CD8-positive, alpha-beta memory T cell (primary cell): ENCODE measurements at regions not wholly inside any gene's neighbourhood (a gene's known extent, or its start where the extent isn't known, plus 50 kb on each side); places are given as distances from the start of the nearest gene placed in this dataset.

Source experiments
- CTCF ChIA-PET: fragments of 350-600 bp; sonication (Branson Sonifier 250); formaldehyde crosslinking; loops from one replicate; lab custom pipeline; 2021; ENCODE audit warnings: antibody characterized with exemption; lab: Charles Lee
- POLR2A ChIA-PET: fragments of 350-600 bp; sonication (Branson Sonifier 250); formaldehyde crosslinking; loops from one replicate; lab custom pipeline; 2021; ENCODE audit warnings: antibody characterized with exemption; lab: Charles Lee
- DNase-seq, 5 donors: peaks; one replicate each; pipeline versions ENCODE4 v3.0.0 to v3.0.0-alpha.2; 2020 to 2022; ENCODE audit warnings: mixed read lengths in 1 of 5
- H3K27ac ChIP-seq: one replicate; pipeline ENCODE4 v1.7.0; 2013; ENCODE audit warnings: low read depth, mild to moderate bottlenecking, low read length, moderate library complexity
- H3K27me3 ChIP-seq: 2 replicates; pipeline ENCODE4 v1.7.0; 2013; ENCODE audit warnings: low read length, mild to moderate bottlenecking; ENCODE audit not compliant: insufficient read depth, poor library complexity, severe bottlenecking
- H3K36me3 ChIP-seq: 2 replicates; pipeline ENCODE4 v1.7.0; 2013; ENCODE audit warnings: mild to moderate bottlenecking, low read length, moderate library complexity; ENCODE audit not compliant: insufficient read depth
- H3K4me1 ChIP-seq: 2 replicates; pipeline ENCODE4 v1.7.0; 2013; ENCODE audit warnings: mild to moderate bottlenecking, low read length, moderate library complexity; ENCODE audit not compliant: insufficient read depth
- H3K4me3 ChIP-seq: 2 replicates; pipeline ENCODE4 v1.7.0; 2013; ENCODE audit warnings: mild to moderate bottlenecking, low read length
- H3K9me3 ChIP-seq: 2 replicates; pipeline ENCODE4 v1.7.0; 2013; ENCODE audit warnings: mild to moderate bottlenecking, low read length
- H3K27ac Mint-ChIP-seq, 8 donors: one replicate each; pipeline ENCODE4 v1.8.0; 2020 to 2021; ENCODE audit warnings: mixed read lengths in 8 of 8, mild to moderate bottlenecking in 6 of 8, inconsistent platforms in 3 of 8, moderate library complexity in 3 of 8
- H3K27me3 Mint-ChIP-seq, 2 donors: one replicate each; pipeline ENCODE4 v1.8.0; 2020 to 2021; ENCODE audit warnings: mixed read lengths in 2 of 2, mild to moderate bottlenecking in 1 of 2, moderate library complexity in 1 of 2
- H3K36me3 Mint-ChIP-seq, 3 donors: one replicate each; pipeline ENCODE4 v1.8.0; 2020 to 2021; ENCODE audit warnings: mixed read lengths in 3 of 3, inconsistent platforms in 1 of 3, mild to moderate bottlenecking in 1 of 3
- H3K4me1 Mint-ChIP-seq, 3 donors: one replicate each; pipeline ENCODE4 v1.8.0; 2020 to 2021; ENCODE audit warnings: mixed read lengths in 3 of 3, inconsistent platforms in 1 of 3, mild to moderate bottlenecking in 1 of 3
- H3K4me3 Mint-ChIP-seq, 7 donors: one replicate each; pipeline ENCODE4 v1.8.0; 2020 to 2021; ENCODE audit warnings: mixed read lengths in 7 of 7, mild to moderate bottlenecking in 6 of 7, moderate library complexity in 4 of 7, inconsistent platforms in 2 of 7
- H3K9me3 Mint-ChIP-seq, 5 donors: one replicate each; pipeline ENCODE4 v1.8.0; 2020 to 2022; ENCODE audit warnings: mixed read lengths in 5 of 5, mild to moderate bottlenecking in 3 of 5, moderate library complexity in 2 of 5, inconsistent platforms in 1 of 5

DNA sequence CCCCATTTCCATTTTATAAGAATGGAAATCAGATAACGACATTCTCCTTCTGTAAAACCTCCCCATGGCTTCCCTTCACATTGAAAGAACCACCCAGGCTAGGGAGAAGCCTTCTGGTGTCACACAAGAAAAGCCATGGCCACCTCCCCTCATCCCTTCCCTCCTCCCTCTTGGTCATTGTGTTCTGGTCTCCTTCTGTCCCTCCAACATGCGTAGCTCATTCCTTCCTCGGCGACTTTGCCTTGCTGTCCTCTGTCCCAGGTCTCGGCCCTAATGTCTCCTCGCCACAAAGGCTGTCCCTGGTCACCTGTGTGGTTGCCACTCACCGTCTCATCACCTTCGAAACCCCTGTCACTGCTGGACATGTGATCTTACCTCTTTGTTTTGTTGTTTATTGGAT lies 193.9 kb downstream of the BCAS1 start:
- Mint-ChIP-seq H3K36me3 (peaks cover 0 to 2% (median 0%) of the 10 kb centered on the region in 3 donors), H3K27ac (peak overlapping the region in 5 of 8 donors; percentile 47 to 94 (median 72)), H3K27me3 (peaks cover 0 to 4% of the 10 kb centered on the region in 2 donors), H3K4me1 (peaks cover 33 to 71% (median 67%) of the 10 kb centered on the region in 3 donors), H3K9me3 (peaks cover 0 to 2% (median 0%) of the 10 kb centered on the region in 5 donors), H3K4me3 (peak overlapping the region in 1 of 7 donors; percentile 7)
- no peak for DNase-seq
- Histone ChIP-seq H3K27me3 (no peaks in the 10 kb centered on the region), H3K9me3 (no peaks in the 10 kb centered on the region), H3K36me3 (no peaks in the 10 kb centered on the region), H3K27ac (no peak overlapping the region), H3K4me1 (peaks cover 28% of the 10 kb centered on the region), H3K4me3 (no peak overlapping the region)
- CTCF ChIA-PET = no interaction called here
- POLR2A ChIA-PET = interaction anchor here (0.6 kb wide), 1 partner anchor 33 kb away, joined by 5 read pairs; no protein-coding TSS in a partner anchor

- Mint-ChIP-seq H3K4me3 (peak overlapping the region in 1 of 7 donors; percentile 29), H3K4me1 (peaks cover 37 to 75% (median 72%) of the 10 kb centered on the region in 3 donors), H3K27me3 (peaks cover 0 to 4% of the 10 kb centered on the region in 2 donors), H3K27ac (peak overlapping the region in 7 of 8 donors; percentile 5 to 84 (median 58)), H3K9me3 (peaks cover 0 to 2% (median 0%) of the 10 kb centered on the region in 5 donors), H3K36me3 (peaks cover 0 to 2% (median 0%) of the 10 kb centered on the region in 3 donors)
- CTCF ChIA-PET = no interaction called here
- H3K27ac ChIP-seq = no peak overlapping the region
- POLR2A ChIA-PET = no interaction called here
- DNase-seq = no peak
- H3K36me3 ChIP-seq = no peaks in the 10 kb centered on the region
- H3K4me3 ChIP-seq = no peak overlapping the region
- no peaks in the 10 kb centered on the region for H3K27me3 ChIP-seq
- no peaks in the 10 kb centered on the region for H3K9me3 ChIP-seq
- H3K4me1 ChIP-seq = peaks cover 38% of the 10 kb centered on the region
Observed at GRCh38 chr20:53875452-53875851, 194.9 kb downstream of the BCAS1 start.

GRCh38 chr20:53874706-53875105 lies 195.7 kb downstream of the BCAS1 start:
- no peak overlapping the region for H3K4me3 ChIP-seq
- Mint-ChIP-seq H3K27ac (peak overlapping the region in 6 of 8 donors; percentile 7 to 61 (median 44)), H3K9me3 (peaks cover 0 to 2% (median 0%) of the 10 kb centered on the region in 5 donors), H3K4me3 (no peak overlapping the region), H3K4me1 (peaks cover 43 to 75% (median 72%) of the 10 kb centered on the region in 3 donors), H3K36me3 (peaks cover 0 to 2% (median 0%) of the 10 kb centered on the region in 3 donors), H3K27me3 (peaks cover 0 to 4% of the 10 kb centered on the region in 2 donors)
- H3K9me3 ChIP-seq = no peaks in the 10 kb centered on the region
- POLR2A ChIA-PET = no interaction called here
- CTCF ChIA-PET = interaction anchor here (0.7 kb wide), 1 partner anchor 26 kb away, joined by 3 read pairs; no protein-coding TSS in a partner anchor
- no peak overlapping the region for H3K27ac ChIP-seq
- H3K27me3 ChIP-seq = no peaks in the 10 kb centered on the region
- H3K36me3 ChIP-seq = no peaks in the 10 kb centered on the region
- H3K4me1 ChIP-seq = peaks cover 45% of the 10 kb centered on the region
- DNase-seq = no peak

- peak overlapping the region in 4 of 8 donors; percentile 95 to 98 (median 97) for H3K27ac Mint-ChIP-seq
Observed at GRCh38 chr20:53874104-53874503, 196.3 kb downstream of the BCAS1 start.

DNA sequence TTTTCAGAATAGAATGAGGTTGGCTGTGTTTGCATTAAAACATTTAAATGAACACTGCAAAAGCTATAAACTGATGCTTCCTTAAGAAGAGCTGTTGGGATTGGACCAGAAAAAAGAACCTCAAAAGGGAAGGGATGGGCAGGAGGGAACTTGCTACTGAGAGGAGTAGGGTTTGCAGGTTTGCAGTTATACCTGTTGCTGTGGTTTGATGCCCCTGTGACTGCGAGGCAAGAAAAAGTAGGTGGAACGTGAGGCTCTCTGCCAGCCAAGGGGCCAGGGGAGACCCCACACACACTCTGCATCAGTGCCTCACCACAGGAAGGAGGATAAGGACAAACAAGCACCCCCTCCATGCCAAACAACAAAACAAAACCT lies 197.2 kb downstream of the BCAS1 start:
- ChIA-PET POLR2A (interaction anchor here (0.6 to 1.9 kb wide), 8 partner anchors 11 to 279 kb away, joined by 3 to 12 read pairs (median 6); no protein-coding TSS in a partner anchor), CTCF (interaction anchor here (1.3 to 2.5 kb wide), 8 partner anchors 11 to 295 kb away, joined by 3 to 20 read pairs (median 6); no protein-coding TSS in a partner anchor)
- peak overlapping the region; percentile 62 for H3K27ac ChIP-seq
- no peaks in the 10 kb centered on the region for H3K36me3 ChIP-seq
- H3K4me1 ChIP-seq = peaks cover 51% of the 10 kb centered on the region
- peak overlapping the region; percentile 90 to 99 (median 97) for H3K27ac Mint-ChIP-seq
- peaks cover 46 to 69% (median 69%) of the 10 kb centered on the region in 3 donors for H3K4me1 Mint-ChIP-seq
- no peaks in the 10 kb centered on the region for H3K27me3 ChIP-seq
- H3K4me3 ChIP-seq = peak overlapping the region; percentile 59
- H3K9me3 Mint-ChIP-seq = peaks cover 0 to 2% (median 0%) of the 10 kb centered on the region in 5 donors
- peak overlapping the region; percentile 79 to 92 (median 88) for H3K4me3 Mint-ChIP-seq
- H3K27me3 Mint-ChIP-seq = peaks cover 0 to 4% of the 10 kb centered on the region in 2 donors
- peaks cover 0 to 2% (median 0%) of the 10 kb centered on the region in 3 donors for H3K36me3 Mint-ChIP-seq
- no peak for DNase-seq
- no peaks in the 10 kb centered on the region for H3K9me3 ChIP-seq

More at GRCh38 chr20:53874104-53874503, 196.3 kb downstream of the BCAS1 start:
- H3K4me1 Mint-ChIP-seq = peaks cover 48 to 76% (median 75%) of the 10 kb centered on the region in 3 donors
- peaks cover 0 to 4% of the 10 kb centered on the region in 2 donors for H3K27me3 Mint-ChIP-seq
- Histone ChIP-seq H3K4me1 (peaks cover 51% of the 10 kb centered on the region), H3K9me3 (no peaks in the 10 kb centered on the region), H3K36me3 (no peaks in the 10 kb centered on the region), H3K4me3 (no peak overlapping the region), H3K27me3 (no peaks in the 10 kb centered on the region), H3K27ac (no peak overlapping the region)
- POLR2A ChIA-PET = no interaction called here
- H3K4me3 Mint-ChIP-seq = peak overlapping the region in 2 of 7 donors; percentile 12 to 15
- CTCF ChIA-PET = interaction anchor here (0.7 to 2.5 kb wide), 2 partner anchors 27 to 296 kb away, joined by 3 to 20 read pairs; no protein-coding TSS in a partner anchor
- no peak for DNase-seq
- peaks cover 0 to 2% (median 0%) of the 10 kb centered on the region in 5 donors for H3K9me3 Mint-ChIP-seq
- peaks cover 0 to 2% (median 0%) of the 10 kb centered on the region in 3 donors for H3K36me3 Mint-ChIP-seq

- H3K27ac Mint-ChIP-seq = peak overlapping the region; percentile 90 to 99 (median 97)
- H3K4me3 ChIP-seq = peak overlapping the region; percentile 59
- peaks cover 55% of the 10 kb centered on the region for H3K4me1 ChIP-seq
Observed at GRCh38 chr20:53872561-53873229, 197.7 kb downstream of the BCAS1 start.

DNA sequence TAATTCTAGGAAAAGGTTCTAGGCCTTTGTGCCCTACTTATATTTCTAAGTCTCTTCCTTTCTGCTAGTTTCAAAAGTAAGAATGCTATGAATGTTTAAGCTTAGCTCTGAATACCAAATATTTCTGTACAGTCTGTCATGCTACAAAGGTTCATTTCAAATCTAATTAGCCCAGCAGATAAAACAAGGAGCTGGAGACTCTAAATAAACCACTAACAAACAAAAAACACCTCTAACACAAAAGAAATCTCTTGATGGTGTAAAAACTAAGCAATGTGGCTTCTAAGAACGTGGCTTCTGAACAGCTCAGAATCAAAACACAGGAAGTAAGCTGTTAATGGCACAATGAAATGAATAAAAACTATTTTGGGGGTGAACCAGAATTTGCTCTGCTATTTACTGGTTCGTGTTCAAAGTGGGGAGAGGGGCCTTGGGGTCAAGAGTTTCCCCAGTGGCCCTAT lies 198.3 kb downstream of the BCAS1 start:
- H3K27ac Mint-ChIP-seq = peak overlapping the region; percentile 90 to 99 (median 97)
- no peaks in the 10 kb centered on the region for H3K36me3 Mint-ChIP-seq
- no peaks in the 10 kb centered on the region for H3K36me3 ChIP-seq
- POLR2A ChIA-PET = interaction anchor here (0.6 to 1.9 kb wide), 11 partner anchors 12 to 293 kb away, joined by 3 to 12 read pairs (median 5); no protein-coding TSS in a partner anchor
- H3K4me3 Mint-ChIP-seq = peak overlapping the region; percentile 79 to 92 (median 88)
- peaks cover 0 to 2% (median 0%) of the 10 kb centered on the region in 5 donors for H3K9me3 Mint-ChIP-seq
- peak in 2 of 5 donors; percentile 46 to 71 for DNase-seq
- no peaks in the 10 kb centered on the region for H3K27me3 ChIP-seq
- H3K27me3 Mint-ChIP-seq = peaks cover 0 to 4% of the 10 kb centered on the region in 2 donors
- H3K4me1 Mint-ChIP-seq = peaks cover 54 to 78% (median 74%) of the 10 kb centered on the region in 3 donors
- H3K9me3 ChIP-seq = no peaks in the 10 kb centered on the region
- H3K27ac ChIP-seq = peak overlapping the region; percentile 62
- H3K4me3 ChIP-seq = peak overlapping the region; percentile 59
- CTCF ChIA-PET = interaction anchor here (0.8 to 2.5 kb wide), 22 partner anchors 9 to 294 kb away, joined by 3 to 20 read pairs (median 4); no protein-coding TSS in a partner anchor
- peaks cover 61% of the 10 kb centered on the region for H3K4me1 ChIP-seq

More at GRCh38 chr20:53872561-53873229, 197.7 kb downstream of the BCAS1 start:
- peak; percentile 24 to 75 (median 74) for DNase-seq
- Histone ChIP-seq H3K36me3 (no peaks in the 10 kb centered on the region), H3K9me3 (no peaks in the 10 kb centered on the region), H3K27ac (peak overlapping the region; percentile 62), H3K27me3 (no peaks in the 10 kb centered on the region)
- Mint-ChIP-seq H3K27me3 (peaks cover 0 to 4% of the 10 kb centered on the region in 2 donors), H3K4me1 (peaks cover 48 to 73% (median 68%) of the 10 kb centered on the region in 3 donors), H3K9me3 (peaks cover 0 to 2% (median 0%) of the 10 kb centered on the region in 5 donors), H3K36me3 (no peaks in the 10 kb centered on the region), H3K4me3 (peak overlapping the region; percentile 79 to 92 (median 88))
- ChIA-PET CTCF (interaction anchor here (0.8 to 2.5 kb wide), 21 partner anchors 9 to 294 kb away, joined by 3 to 20 read pairs (median 5); no protein-coding TSS in a partner anchor), POLR2A (interaction anchor here (0.6 to 1.9 kb wide), 16 partner anchors 12 to 293 kb away, joined by 3 to 12 read pairs (median 4); no protein-coding TSS in a partner anchor)
